ENCODE measurements at regions not wholly inside any gene's neighbourhood (a gene's known extent, or its start where the extent isn't known, plus 50 kb on each side); places are given as distances from the start of the nearest gene placed in this dataset.

- TF ChIP-seq TP53 (CRISPR knock-in tag; IDR thresholded peaks at IDR 0.05), result no peak
- TF ChIP-seq E2F6 (IDR thresholded peaks at IDR 0.05; ENCODE audit: borderline replicate concordance, low read depth), result no peak
- no peak for TF ChIP-seq HMGXB4 (CRISPR knock-in tag; IDR thresholded peaks at IDR 0.05; ENCODE audit: borderline replicate concordance)
- no peak for TF ChIP-seq HEYL (CRISPR knock-in tag; IDR thresholded peaks at IDR 0.05)
- no peak for TF ChIP-seq HES2 (IDR thresholded peaks at IDR 0.05)
- TF ChIP-seq NPAS2 (CRISPR knock-in tag; IDR thresholded peaks at IDR 0.05; ENCODE audit: borderline replicate concordance), result no peak
- TF ChIP-seq MAFK (IDR thresholded peaks at IDR 0.05; ENCODE audit: partially characterized antibody), result no peak
- no peak for TF ChIP-seq JUNB (IDR thresholded peaks at IDR 0.05)
- TF ChIP-seq JUN (IDR thresholded peaks at IDR 0.05), result no peak
- TF ChIP-seq CHD4 (IDR thresholded peaks at IDR 0.05; ENCODE audit: borderline replicate concordance), result no peak
- no peak for TF ChIP-seq ESRRA (IDR thresholded peaks at IDR 0.05; ENCODE audit: borderline replicate concordance, low read length)
- CTCF ChIA-PET, result no interaction called here
- Histone ChIP-seq H3K4me3 (no peak overlapping the region), H3K27ac (no peak overlapping the region), H3K9me3 (no peaks in the 10 kb centered on the region), H3K4me1 (no peaks in the 10 kb centered on the region), H3K4me2 (no peak overlapping the region)
- no peak for DNase-seq (ENCODE audit: low read depth in 1 of 2, low spot score in 1 of 2)
- POLR2A ChIA-PET, result no interaction called here
- no peak for ATAC-seq
- FAIRE-seq, result no peak
Observed at GRCh38 chr10:83657487-83657886, 481.8 kb upstream of the GHITM start.

GRCh38 chr10:83663918-83664317 is 475.4 kb upstream of the GHITM start:
- no peak for ATAC-seq
- no peak overlapping the region for H3K4me3 ChIP-seq
- H3K27ac ChIP-seq, result no peak overlapping the region
- H3K4me1 ChIP-seq, result no peaks in the 10 kb centered on the region
- H3K4me2 ChIP-seq, result no peak overlapping the region
- POLR2A ChIA-PET, result no interaction called here
- WGBS (ENCODE audit: missing lambda C conversion rate), result 35% methylated on average over 3 of the region's 3 CpGs
- H3K9me3 ChIP-seq, result no peaks in the 10 kb centered on the region
- no peak for FAIRE-seq
- TF ChIP-seq FOSB (CRISPR knock-in tag; IDR thresholded peaks at IDR 0.05) (no peak), EP300 (IDR thresholded peaks at IDR 0.05) (no peak), ZSCAN20 (CRISPR knock-in tag; IDR thresholded peaks at IDR 0.05) (no peak), MAZ (IDR thresholded peaks at IDR 0.05; ENCODE audit: borderline replicate concordance, low read depth, low read length) (no peak), NFE2L2 (conservative IDR thresholded peaks at IDR 0.05; ENCODE audit: low read length) (no peak), KDM1A (IDR thresholded peaks at IDR 0.05; ENCODE audit: low read depth) (no peak), EHF (CRISPR knock-in tag; IDR thresholded peaks at IDR 0.05) (no peak), SREBF2 (IDR thresholded peaks at IDR 0.05) (no peak), REST (IDR thresholded peaks at IDR 0.05) (no peak), BCL3 (IDR thresholded peaks at IDR 0.05) (no peak), ATOH8 (CRISPR knock-in tag; IDR thresholded peaks at IDR 0.05; ENCODE audit: low read depth) (no peak), RNF2 (IDR thresholded peaks at IDR 0.05; ENCODE audit: borderline replicate concordance, low read depth) (no peak), MAFK (IDR thresholded peaks at IDR 0.05; ENCODE audit: partially characterized antibody) (no peak), HEYL (CRISPR knock-in tag; IDR thresholded peaks at IDR 0.05) (no peak), CEBPB (IDR thresholded peaks at IDR 0.05) (no peak), CBX8 (IDR thresholded peaks at IDR 0.05) (no peak), CHD4 (IDR thresholded peaks at IDR 0.05; ENCODE audit: borderline replicate concordance) (no peak), ZFP36 (IDR thresholded peaks at IDR 0.05; ENCODE audit: borderline replicate concordance, partially characterized antibody) (no peak), HES2 (IDR thresholded peaks at IDR 0.05) (no peak)
- CTCF ChIA-PET, result no interaction called here
- no peak for DNase-seq (ENCODE audit: low read depth in 1 of 2, low spot score in 1 of 2)

Data from A549 (cell line).